Tibial nerve (tissue), 4 donors: ENCODE measurements at regions not wholly inside any gene's neighbourhood (a gene's known extent, or its start where the extent isn't known, plus 50 kb on each side); places are given as distances from the start of the nearest gene placed in this dataset.

ENCODE experiments used
- DNase-seq, 2 donors: peaks; one replicate each; pipeline ENCODE4 v3.0.0-alpha.2; 2019; ENCODE audit warnings: low spot score in 2 of 2
- H3K27ac ChIP-seq, 4 donors: fragments of 200-600 bp; sonication (generic) in 3 of 4; one replicate each; pipeline ENCODE4 v1.5.1; 2017 to 2019; ENCODE audit warnings: mild to moderate bottlenecking in 1 of 4
- H3K27me3 ChIP-seq, 2 donors: fragments of 200-600 bp; sonication (generic) in 1 of 2; one replicate each; pipeline versions ENCODE4 v1.5.1 to v1.6.0; 2017 to 2019
- H3K36me3 ChIP-seq, 3 donors: fragments of 200-600 bp; sonication (generic); one replicate each; pipeline ENCODE4 v1.5.1; 2018 to 2019
- H3K4me1 ChIP-seq, 4 donors: fragments of 200-600 bp; sonication (generic) in 3 of 4; one replicate each; pipeline ENCODE4 v1.5.1; 2017 to 2019
- H3K4me3 ChIP-seq, 4 donors: fragments of 200-600 bp; sonication (generic) in 3 of 4; one replicate each; pipeline ENCODE4 v1.5.1; 2017 to 2019; ENCODE audit warnings: mild to moderate bottlenecking in 1 of 4, moderate library complexity in 1 of 4
- H3K9me3 ChIP-seq, 4 donors: fragments of 200-600 bp; sonication (generic) in 3 of 4; one replicate each; pipeline ENCODE4 v1.5.1; 2017 to 2019
- EP300 ChIP-seq, 2 donors: sonication (generic); formaldehyde crosslinking; IDR thresholded peaks; one replicate each; pipeline ENCODE4 v1.6.1; 2017; ENCODE audit warnings: antibody characterized with exemption in 2 of 2, mild to moderate bottlenecking in 1 of 2
- POLR2A ChIP-seq, 2 donors: fragments of 450-650 bp; IDR thresholded peaks; one replicate each; pipeline ENCODE4 v1.6.1; 2017; ENCODE audit warnings: antibody characterized with exemption in 2 of 2, mild to moderate bottlenecking in 2 of 2, moderate library complexity in 2 of 2
- WGBS, 2 donors: methylation state at CpG; one replicate each; pipeline ENCODE4 v1.1.5; 2018; 5-methylcytosine and 5-hydroxymethylcytosine counted together
- TF ChIP-seq, protein P1 (sequence below), 5 experiments: fragments of 200-600 bp in 3 of 5; fragments of 450-650 bp in 2 of 5; sonication (generic) in 3 of 5; IDR thresholded peaks; one replicate each; pipeline ENCODE4 v1.5.1; 2016 to 2019; ENCODE audit warnings: antibody characterized with exemption in 5 of 5, mild to moderate bottlenecking in 3 of 5, moderate library complexity in 2 of 5

DNA sequence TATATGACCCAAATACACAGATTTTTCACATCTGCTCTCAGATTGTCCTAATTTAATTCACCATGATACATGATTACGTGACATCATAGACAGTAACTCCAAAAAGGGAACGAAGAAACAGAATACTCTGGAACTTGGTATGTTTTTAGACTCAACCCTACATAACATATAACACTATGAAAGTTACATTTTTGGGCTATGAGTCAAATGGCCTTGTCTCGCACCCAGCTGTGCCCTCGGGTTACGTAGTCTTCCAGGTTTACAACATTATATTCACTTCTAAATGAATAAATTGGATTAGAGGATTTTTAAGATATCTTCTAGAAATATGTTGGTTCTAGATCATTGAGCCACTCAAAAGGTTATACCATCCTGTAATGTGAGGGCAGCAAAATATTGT is 2089.6 kb upstream of the TENM3 start:
- no peaks in the 10 kb centered on the region for H3K36me3 ChIP-seq
- DNase-seq = no peak
- WGBS, 2 donors = 94 to 96% methylated on average over 5 of the region's 5 CpGs

DNA sequence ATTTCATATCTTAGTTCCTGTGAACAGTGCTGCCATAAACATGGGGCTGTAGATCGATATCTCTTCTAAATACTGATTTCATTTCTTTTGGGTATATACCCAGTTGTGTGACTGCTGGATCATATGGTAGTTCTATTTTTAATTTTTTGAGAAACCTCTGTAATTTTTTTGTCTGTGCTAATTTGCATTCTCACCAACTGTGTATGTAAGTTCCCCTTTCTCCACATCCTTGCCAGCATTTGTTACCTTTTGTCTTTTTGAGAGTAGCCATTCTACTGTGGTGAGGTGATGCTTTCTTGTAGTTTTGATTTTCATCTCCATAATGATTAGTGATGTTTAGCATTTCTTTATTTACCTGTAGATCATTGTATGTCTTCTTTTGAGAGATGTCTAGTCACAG is 2086.5 kb upstream of the TENM3 start:
- 97 to 98% methylated on average over 1 of the region's 1 CpG for WGBS, 2 donors
- no peaks in the 10 kb centered on the region for H3K4me1 ChIP-seq
- no peaks in the 10 kb centered on the region for H3K27me3 ChIP-seq
- TF ChIP-seq EP300 (IDR thresholded peaks at IDR 0.05) = no peak
- TF ChIP-seq, protein P1, sequence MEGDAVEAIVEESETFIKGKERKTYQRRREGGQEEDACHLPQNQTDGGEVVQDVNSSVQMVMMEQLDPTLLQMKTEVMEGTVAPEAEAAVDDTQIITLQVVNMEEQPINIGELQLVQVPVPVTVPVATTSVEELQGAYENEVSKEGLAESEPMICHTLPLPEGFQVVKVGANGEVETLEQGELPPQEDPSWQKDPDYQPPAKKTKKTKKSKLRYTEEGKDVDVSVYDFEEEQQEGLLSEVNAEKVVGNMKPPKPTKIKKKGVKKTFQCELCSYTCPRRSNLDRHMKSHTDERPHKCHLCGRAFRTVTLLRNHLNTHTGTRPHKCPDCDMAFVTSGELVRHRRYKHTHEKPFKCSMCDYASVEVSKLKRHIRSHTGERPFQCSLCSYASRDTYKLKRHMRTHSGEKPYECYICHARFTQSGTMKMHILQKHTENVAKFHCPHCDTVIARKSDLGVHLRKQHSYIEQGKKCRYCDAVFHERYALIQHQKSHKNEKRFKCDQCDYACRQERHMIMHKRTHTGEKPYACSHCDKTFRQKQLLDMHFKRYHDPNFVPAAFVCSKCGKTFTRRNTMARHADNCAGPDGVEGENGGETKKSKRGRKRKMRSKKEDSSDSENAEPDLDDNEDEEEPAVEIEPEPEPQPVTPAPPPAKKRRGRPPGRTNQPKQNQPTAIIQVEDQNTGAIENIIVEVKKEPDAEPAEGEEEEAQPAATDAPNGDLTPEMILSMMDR (IDR thresholded peaks at IDR 0.05) = no peak
- TF ChIP-seq POLR2A (IDR thresholded peaks at IDR 0.05) = no peak
- no peaks in the 10 kb centered on the region for H3K9me3 ChIP-seq
- no peak overlapping the region for H3K27ac ChIP-seq
- no peaks in the 10 kb centered on the region for H3K36me3 ChIP-seq
- no peak overlapping the region for H3K4me3 ChIP-seq
- DNase-seq = no peak

More for the DNA sequence above, 2089.6 kb upstream of the TENM3 start:
- Histone ChIP-seq H3K4me1 (no peaks in the 10 kb centered on the region), H3K4me3 (no peak overlapping the region), H3K9me3 (no peaks in the 10 kb centered on the region), H3K27me3 (no peaks in the 10 kb centered on the region), H3K27ac (no peak overlapping the region)
- TF ChIP-seq, protein P1 (IDR thresholded peaks at IDR 0.05) = no peak
- TF ChIP-seq EP300 (IDR thresholded peaks at IDR 0.05) (no peak), POLR2A (IDR thresholded peaks at IDR 0.05) (no peak)

DNA sequence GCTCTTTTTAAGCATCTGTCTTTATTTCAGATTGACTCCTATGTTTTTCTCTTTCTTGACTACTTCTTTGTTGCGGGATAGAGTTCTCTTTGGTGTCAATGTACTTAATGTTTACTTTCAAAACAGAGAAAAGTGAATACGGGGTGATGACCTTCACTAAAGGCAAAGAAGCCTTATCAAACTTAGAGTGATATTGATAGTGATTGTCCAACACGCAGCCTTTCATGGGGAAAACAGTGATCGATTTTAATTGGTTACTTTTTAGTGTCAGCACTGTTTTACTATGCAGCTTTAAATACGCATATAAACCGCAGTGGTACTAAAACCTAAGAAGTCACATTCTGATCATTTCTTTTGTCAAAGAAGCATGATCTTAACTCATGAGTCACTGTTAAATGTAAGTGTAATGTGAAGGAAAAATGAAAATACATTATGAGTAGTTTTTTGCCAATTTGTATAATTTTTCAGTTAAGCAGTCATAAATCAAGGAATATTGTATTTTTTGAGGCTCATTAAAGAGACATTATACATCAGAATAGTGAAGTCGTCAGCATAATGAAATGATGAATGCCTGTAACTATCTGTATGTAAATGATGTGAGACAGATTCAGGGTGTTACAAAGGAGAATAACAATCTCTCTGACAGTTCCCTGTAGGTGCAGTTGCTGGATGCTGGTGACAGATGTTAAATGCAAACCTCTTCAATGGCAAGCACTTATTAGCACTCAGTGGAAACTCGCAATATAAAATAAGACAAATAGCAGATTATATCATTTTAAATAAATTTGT is 2082.8 kb upstream of the TENM3 start:
- Histone ChIP-seq H3K27me3 (no peaks in the 10 kb centered on the region), H3K9me3 (no peaks in the 10 kb centered on the region), H3K4me1 (no peaks in the 10 kb centered on the region), H3K36me3 (no peaks in the 10 kb centered on the region), H3K4me3 (no peak overlapping the region), H3K27ac (no peak overlapping the region)
- no peak for DNase-seq
- 77 to 81% methylated on average over 8 of the region's 8 CpGs for WGBS, 2 donors
- TF ChIP-seq EP300 (IDR thresholded peaks at IDR 0.05) (no peak), POLR2A (IDR thresholded peaks at IDR 0.05) (no peak)
- TF ChIP-seq, protein P1 (IDR thresholded peaks at IDR 0.05) = no peak

DNA sequence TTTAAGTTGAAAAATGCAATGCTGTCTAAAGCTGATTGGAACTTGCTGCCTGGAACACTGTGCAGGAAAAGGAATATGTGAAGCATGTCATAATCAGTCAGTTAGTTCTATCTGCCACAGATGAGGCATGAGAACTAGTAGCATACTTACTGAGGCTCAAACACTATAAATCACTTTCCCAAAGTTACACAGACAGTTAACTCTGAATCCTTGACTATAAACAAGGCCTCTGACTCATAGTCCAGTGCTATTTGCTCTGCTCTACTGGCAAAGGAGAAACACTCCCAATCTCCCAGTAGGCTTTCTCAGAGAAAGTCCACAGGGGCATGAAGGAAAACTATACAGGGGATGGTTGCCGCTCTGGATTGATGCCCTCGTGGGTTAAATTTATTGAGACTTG is 2078.4 kb upstream of the TENM3 start:
- no peak overlapping the region for H3K27ac ChIP-seq
- 64 to 65% methylated on average over 2 of the region's 2 CpGs for WGBS, 2 donors
- H3K4me3 ChIP-seq = no peak overlapping the region
- H3K27me3 ChIP-seq = no peaks in the 10 kb centered on the region
- no peak for DNase-seq
- TF ChIP-seq, protein P1 (IDR thresholded peaks at IDR 0.05) = no peak
- TF ChIP-seq EP300 (IDR thresholded peaks at IDR 0.05) (no peak), POLR2A (IDR thresholded peaks at IDR 0.05) (no peak)
- no peaks in the 10 kb centered on the region for H3K9me3 ChIP-seq
- no peaks in the 10 kb centered on the region for H3K4me1 ChIP-seq
- H3K36me3 ChIP-seq = no peaks in the 10 kb centered on the region

DNA sequence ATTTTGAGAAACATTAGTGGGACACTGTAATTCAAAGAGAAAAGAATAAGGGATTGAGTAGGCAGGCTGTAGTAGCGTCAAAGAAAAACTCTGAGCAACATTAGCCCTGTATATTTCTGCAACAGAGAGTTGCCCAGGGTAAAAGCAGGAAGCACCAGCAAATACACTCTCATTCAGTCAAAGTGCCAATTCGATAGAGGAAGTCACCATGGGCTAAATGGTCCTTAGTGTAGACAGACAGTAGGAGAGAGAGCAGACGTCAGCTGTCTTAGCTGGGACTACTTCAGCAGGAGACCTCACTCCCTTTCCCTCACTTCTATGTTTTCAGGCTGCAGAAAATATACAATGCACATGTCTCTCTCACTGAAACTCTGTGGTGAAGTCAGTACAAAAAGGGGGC is 2073.8 kb upstream of the TENM3 start:
- no peaks in the 10 kb centered on the region for H3K4me1 ChIP-seq
- no peaks in the 10 kb centered on the region for H3K27me3 ChIP-seq
- 48 to 58% methylated on average over 3 of the region's 3 CpGs for WGBS, 2 donors
- H3K36me3 ChIP-seq = no peaks in the 10 kb centered on the region
- no peak overlapping the region for H3K4me3 ChIP-seq
- H3K27ac ChIP-seq = no peak overlapping the region
- no peaks in the 10 kb centered on the region for H3K9me3 ChIP-seq
- TF ChIP-seq POLR2A (IDR thresholded peaks at IDR 0.05) = no peak
- TF ChIP-seq, protein P1 (IDR thresholded peaks at IDR 0.05) = no peak
- TF ChIP-seq EP300 (IDR thresholded peaks at IDR 0.05) = no peak
- DNase-seq = no peak
